Keratinocyte (primary cell): ENCODE measurements at regions not wholly inside any gene's neighbourhood (a gene's known extent, or its start where the extent isn't known, plus 50 kb on each side); places are given as distances from the start of the nearest gene placed in this dataset.
"Not testable (repeated sequence)": the region's sequence is repeated elsewhere in the genome, so short reads cannot be mapped to it uniquely, and the experiment has no call there.

Experiments
- CTCF ChIP-seq, 3 experiments: IDR thresholded peaks in 1 of 3; conservative IDR thresholded peaks in 1 of 3; optimal IDR thresholded peaks in 1 of 3; 2 replicates in 2 of 3; 3 replicates in 1 of 3; pipeline versions ENCODE3 to v1.5.1; 2011; ENCODE audit warnings: low read length in 3 of 3, mild to moderate bottlenecking in 3 of 3, moderate library complexity in 2 of 3, control low read depth in 1 of 3, inconsistent platforms in 1 of 3; ENCODE audit not compliant: insufficient read depth in 2 of 3; ENCODE audit errors: extremely low read depth in 1 of 3
- EZH2 ChIP-seq: IDR thresholded peaks from one replicate; pipeline ENCODE4 v1.6.1; 2012; ENCODE audit warnings: inconsistent platforms, mild to moderate bottlenecking, low read length, moderate library complexity

- TF ChIP-seq CTCF (optimal IDR thresholded peaks at IDR 0.05 in 1 of 3, IDR thresholded peaks at IDR 0.05 in 1 of 3, conservative IDR thresholded peaks at IDR 0.05 in 1 of 3; ENCODE audit: extremely low read depth in 1 of 3, insufficient read depth in 2 of 3, low read length in 3 of 3); EZH2: not testable (repeated sequence)
Observed at GRCh38 chr1:101123904-101124303, 98.3 kb upstream of the DPH5 start.
